ENCODE measurements at regions not wholly inside any gene's neighbourhood (a gene's known extent, or its start where the extent isn't known, plus 50 kb on each side); places are given as distances from the start of the nearest gene placed in this dataset.

GRCh38 chr12:24185782-24186181 is 236.3 kb upstream of the SOX5 start:
- in situ Hi-C loops (cut with HindIII; ENCODE audit: low sequenced_read_pairs): no loop called here

- in situ Hi-C loops (cut with HindIII; ENCODE audit: low sequenced_read_pairs): no loop called here
Measured at GRCh38 chr12:24177889-24178288, 228.4 kb upstream of the SOX5 start.

- in situ Hi-C loops (cut with HindIII; ENCODE audit: low sequenced_read_pairs): no loop called here
Measured at GRCh38 chr12:24175929-24176328, 226.5 kb upstream of the SOX5 start.

GRCh38 chr12:24175284-24175683 is 225.8 kb upstream of the SOX5 start:
- in situ Hi-C loops (cut with HindIII; ENCODE audit: low sequenced_read_pairs): no loop called here

- in situ Hi-C loops (cut with HindIII; ENCODE audit: low sequenced_read_pairs): no loop called here
Measured at GRCh38 chr12:24173067-24173466, 223.6 kb upstream of the SOX5 start.

GRCh38 chr12:24172773-24173066 is 223.2 kb upstream of the SOX5 start:
- in situ Hi-C loops (cut with HindIII; ENCODE audit: low sequenced_read_pairs): no loop called here

- in situ Hi-C loops (cut with HindIII; ENCODE audit: low sequenced_read_pairs): no loop called here
Measured at GRCh38 chr12:24172031-24172772, 222.7 kb upstream of the SOX5 start.

- in situ Hi-C loops (cut with HindIII; ENCODE audit: low sequenced_read_pairs): no loop called here
Measured at GRCh38 chr12:24155042-24155441, 205.6 kb upstream of the SOX5 start.

- in situ Hi-C loops (cut with HindIII; ENCODE audit: low sequenced_read_pairs): no loop called here
Measured at GRCh38 chr12:24153079-24153478, 203.6 kb upstream of the SOX5 start.

- in situ Hi-C loops (cut with HindIII; ENCODE audit: low sequenced_read_pairs): no loop called here
Measured at GRCh38 chr12:24152270-24152669, 202.8 kb upstream of the SOX5 start.

- in situ Hi-C loops (cut with HindIII; ENCODE audit: low sequenced_read_pairs): no loop called here
Measured at GRCh38 chr12:24143928-24144327, 194.5 kb upstream of the SOX5 start.

GRCh38 chr12:24139035-24139434 is 189.6 kb upstream of the SOX5 start:
- in situ Hi-C loops (cut with HindIII; ENCODE audit: low sequenced_read_pairs): no loop called here

- in situ Hi-C loops (cut with HindIII; ENCODE audit: low sequenced_read_pairs): no loop called here
Measured at GRCh38 chr12:24138041-24138440, 188.6 kb upstream of the SOX5 start.

- in situ Hi-C loops (cut with HindIII; ENCODE audit: low sequenced_read_pairs): no loop called here
Measured at GRCh38 chr12:24135158-24135850, 185.8 kb upstream of the SOX5 start.

GRCh38 chr12:24134092-24134491 is 184.6 kb upstream of the SOX5 start:
- in situ Hi-C loops (cut with HindIII; ENCODE audit: low sequenced_read_pairs): no loop called here

- in situ Hi-C loops (cut with HindIII; ENCODE audit: low sequenced_read_pairs): no loop called here
Measured at GRCh38 chr12:24133384-24133783, 183.9 kb upstream of the SOX5 start.

GRCh38 chr12:24127919-24128721 is 178.7 kb upstream of the SOX5 start:
- in situ Hi-C loops (cut with HindIII; ENCODE audit: low sequenced_read_pairs): no loop called here

- in situ Hi-C loops (cut with HindIII; ENCODE audit: low sequenced_read_pairs): no loop called here
Measured at GRCh38 chr12:24125280-24125679, 175.8 kb upstream of the SOX5 start.

GRCh38 chr12:24121911-24122310 is 172.4 kb upstream of the SOX5 start:
- in situ Hi-C loops (cut with HindIII; ENCODE audit: low sequenced_read_pairs): no loop called here

- in situ Hi-C loops (cut with HindIII; ENCODE audit: low sequenced_read_pairs): no loop called here
Measured at GRCh38 chr12:24118668-24119067, 169.2 kb upstream of the SOX5 start.

- in situ Hi-C loops (cut with HindIII; ENCODE audit: low sequenced_read_pairs): no loop called here
Measured at GRCh38 chr12:24116548-24116947, 167.1 kb upstream of the SOX5 start.

- in situ Hi-C loops (cut with HindIII; ENCODE audit: low sequenced_read_pairs): no loop called here
Measured at GRCh38 chr12:24113701-24114100, 164.2 kb upstream of the SOX5 start.

Measured in endothelial cell of hepatic sinusoid (primary cell).